Suprapubic skin (tissue), 4 donors: ENCODE measurements at regions not wholly inside any gene's neighbourhood (a gene's known extent, or its start where the extent isn't known, plus 50 kb on each side); places are given as distances from the start of the nearest gene placed in this dataset.
"Not testable (repeated sequence)": the region's sequence is repeated elsewhere in the genome, so short reads cannot be mapped to it uniquely, and the experiment has no call there.

Source experiments
- DNase-seq, 2 donors: peaks; one replicate each; pipeline ENCODE4 v3.0.0-alpha.2; 2019; ENCODE audit warnings: low spot score in 2 of 2
- H3K27ac ChIP-seq: fragments of 200-600 bp; sonication (generic); one replicate; pipeline ENCODE4 v1.5.1; 2019
- H3K27me3 ChIP-seq: fragments of 200-600 bp; sonication (generic); one replicate; pipeline ENCODE4 v1.5.1; 2019
- H3K36me3 ChIP-seq: fragments of 200-600 bp; sonication (generic); one replicate; pipeline ENCODE4 v1.5.1; 2019
- H3K4me1 ChIP-seq: fragments of 200-600 bp; sonication (generic); one replicate; pipeline ENCODE4 v1.5.1; 2019
- H3K4me3 ChIP-seq: fragments of 200-600 bp; sonication (generic); one replicate; pipeline ENCODE4 v1.5.1; 2019; ENCODE audit warnings: mild to moderate bottlenecking
- H3K9me3 ChIP-seq: fragments of 200-600 bp; sonication (generic); one replicate; pipeline ENCODE4 v1.5.1; 2019
- POLR2AphosphoS5 ChIP-seq, 3 donors: sonication (generic); formaldehyde crosslinking; IDR thresholded peaks; one replicate each; pipeline ENCODE4 v1.6.1; 2017; ENCODE audit warnings: antibody characterized with exemption in 3 of 3
- WGBS: methylation state at CpG from one replicate; pipeline ENCODE4 v1.1.5; 2018; 5-methylcytosine and 5-hydroxymethylcytosine counted together
- TF ChIP-seq, protein P1 (sequence below), 2 donors: fragments of 200-600 bp in 1 of 2; fragments of 450-650 bp in 1 of 2; sonication (generic) in 1 of 2; IDR thresholded peaks; one replicate each; pipeline ENCODE4 v1.5.1; 2016 to 2019; ENCODE audit warnings: antibody characterized with exemption in 2 of 2, mild to moderate bottlenecking in 1 of 2, moderate library complexity in 1 of 2

DNA sequence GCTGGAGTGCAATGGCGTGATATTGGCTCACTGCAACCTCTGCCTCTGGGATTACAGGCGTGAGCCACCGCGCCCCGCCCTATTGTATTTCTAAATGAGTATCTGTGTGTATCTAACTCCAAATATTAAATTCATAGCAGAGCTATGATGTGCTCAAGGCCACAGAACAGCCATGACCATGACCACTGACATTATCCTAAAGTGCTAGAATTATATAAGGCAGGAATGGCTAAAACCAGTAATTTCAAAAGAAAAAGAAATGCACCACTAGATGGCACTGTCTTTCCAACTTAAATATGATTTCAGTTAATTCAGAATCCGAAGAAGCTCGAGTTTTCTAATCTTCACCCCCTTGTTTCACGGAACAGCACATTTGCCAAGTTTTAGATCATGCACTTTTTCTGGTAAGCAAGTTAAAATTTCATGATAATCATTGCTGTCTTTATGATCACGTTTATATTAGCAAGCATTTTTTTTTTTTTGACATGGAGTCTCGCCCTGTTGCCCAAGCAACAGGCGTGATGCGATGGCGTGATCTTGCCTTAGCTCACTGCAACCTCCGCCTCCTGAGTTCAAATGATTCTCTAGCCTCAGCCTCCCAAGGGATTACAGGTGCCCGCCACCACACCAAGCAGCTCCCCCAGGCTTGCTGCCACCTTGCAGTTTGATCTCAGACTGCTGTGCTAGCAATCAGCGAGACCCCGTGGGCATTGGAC is 65.3 kb downstream of the OR13A1 start:
- no peak for DNase-seq
- Histone ChIP-seq H3K36me3 (no peaks in the 10 kb centered on the region), H3K27me3 (no peaks in the 10 kb centered on the region), H3K4me1 (peaks cover 6% of the 10 kb centered on the region), H3K4me3 (peak overlapping the region; percentile 13), H3K27ac (no peak overlapping the region), H3K9me3 (no peaks in the 10 kb centered on the region)
- TF ChIP-seq, protein P1, sequence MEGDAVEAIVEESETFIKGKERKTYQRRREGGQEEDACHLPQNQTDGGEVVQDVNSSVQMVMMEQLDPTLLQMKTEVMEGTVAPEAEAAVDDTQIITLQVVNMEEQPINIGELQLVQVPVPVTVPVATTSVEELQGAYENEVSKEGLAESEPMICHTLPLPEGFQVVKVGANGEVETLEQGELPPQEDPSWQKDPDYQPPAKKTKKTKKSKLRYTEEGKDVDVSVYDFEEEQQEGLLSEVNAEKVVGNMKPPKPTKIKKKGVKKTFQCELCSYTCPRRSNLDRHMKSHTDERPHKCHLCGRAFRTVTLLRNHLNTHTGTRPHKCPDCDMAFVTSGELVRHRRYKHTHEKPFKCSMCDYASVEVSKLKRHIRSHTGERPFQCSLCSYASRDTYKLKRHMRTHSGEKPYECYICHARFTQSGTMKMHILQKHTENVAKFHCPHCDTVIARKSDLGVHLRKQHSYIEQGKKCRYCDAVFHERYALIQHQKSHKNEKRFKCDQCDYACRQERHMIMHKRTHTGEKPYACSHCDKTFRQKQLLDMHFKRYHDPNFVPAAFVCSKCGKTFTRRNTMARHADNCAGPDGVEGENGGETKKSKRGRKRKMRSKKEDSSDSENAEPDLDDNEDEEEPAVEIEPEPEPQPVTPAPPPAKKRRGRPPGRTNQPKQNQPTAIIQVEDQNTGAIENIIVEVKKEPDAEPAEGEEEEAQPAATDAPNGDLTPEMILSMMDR (IDR thresholded peaks at IDR 0.05): peak; percentile 10 to 33
- TF ChIP-seq POLR2AphosphoS5 (IDR thresholded peaks at IDR 0.05): no peak
- WGBS: 50% methylated on average over 17 of the region's 17 CpGs

DNA sequence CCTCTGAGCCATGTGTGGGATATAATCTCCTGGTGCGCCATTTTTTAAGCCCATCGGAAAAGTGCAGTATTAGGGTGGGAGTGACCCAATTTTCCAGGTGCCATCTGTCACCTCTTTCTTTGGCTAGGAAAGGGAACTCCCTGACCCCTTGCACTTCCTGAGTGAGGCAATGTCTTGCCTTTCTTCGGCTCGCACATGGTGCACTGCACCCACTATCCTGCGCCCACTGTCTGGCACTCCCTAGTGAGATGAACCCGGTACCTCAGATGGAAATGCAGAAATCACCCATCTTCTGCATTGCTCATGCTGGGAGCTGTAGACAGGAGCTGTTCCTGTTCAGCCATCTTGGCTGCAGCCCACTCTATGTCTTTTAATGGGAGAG is 64.7 kb downstream of the OR13A1 start:
- 79% methylated on average over 6 of the region's 6 CpGs for WGBS
- not testable (repeated sequence) for DNase-seq

More for the DNA sequence above, 64.7 kb downstream of the OR13A1 start:
- H3K9me3 ChIP-seq, H3K4me3 ChIP-seq, H3K27me3 ChIP-seq, H3K4me1 ChIP-seq, H3K27ac ChIP-seq, H3K36me3 ChIP-seq: not testable (repeated sequence)
